GM10266 (cell line): ENCODE measurements at regions not wholly inside any gene's neighbourhood (a gene's known extent, or its start where the extent isn't known, plus 50 kb on each side); places are given as distances from the start of the nearest gene placed in this dataset.

Source experiments
- DNase-seq: peaks from one replicate; pipeline ENCODE4 v3.0.0; 2012; ENCODE audit errors: extremely low spot score
- TF ChIP-seq, protein P1 (sequence below): IDR thresholded peaks from 2 replicates; pipeline ENCODE4 v1.5.1; 2012; ENCODE audit warnings: mild to moderate bottlenecking, low read depth; ENCODE audit not compliant: control insufficient read depth, insufficient read depth; ENCODE audit errors: missing control alignments

DNA sequence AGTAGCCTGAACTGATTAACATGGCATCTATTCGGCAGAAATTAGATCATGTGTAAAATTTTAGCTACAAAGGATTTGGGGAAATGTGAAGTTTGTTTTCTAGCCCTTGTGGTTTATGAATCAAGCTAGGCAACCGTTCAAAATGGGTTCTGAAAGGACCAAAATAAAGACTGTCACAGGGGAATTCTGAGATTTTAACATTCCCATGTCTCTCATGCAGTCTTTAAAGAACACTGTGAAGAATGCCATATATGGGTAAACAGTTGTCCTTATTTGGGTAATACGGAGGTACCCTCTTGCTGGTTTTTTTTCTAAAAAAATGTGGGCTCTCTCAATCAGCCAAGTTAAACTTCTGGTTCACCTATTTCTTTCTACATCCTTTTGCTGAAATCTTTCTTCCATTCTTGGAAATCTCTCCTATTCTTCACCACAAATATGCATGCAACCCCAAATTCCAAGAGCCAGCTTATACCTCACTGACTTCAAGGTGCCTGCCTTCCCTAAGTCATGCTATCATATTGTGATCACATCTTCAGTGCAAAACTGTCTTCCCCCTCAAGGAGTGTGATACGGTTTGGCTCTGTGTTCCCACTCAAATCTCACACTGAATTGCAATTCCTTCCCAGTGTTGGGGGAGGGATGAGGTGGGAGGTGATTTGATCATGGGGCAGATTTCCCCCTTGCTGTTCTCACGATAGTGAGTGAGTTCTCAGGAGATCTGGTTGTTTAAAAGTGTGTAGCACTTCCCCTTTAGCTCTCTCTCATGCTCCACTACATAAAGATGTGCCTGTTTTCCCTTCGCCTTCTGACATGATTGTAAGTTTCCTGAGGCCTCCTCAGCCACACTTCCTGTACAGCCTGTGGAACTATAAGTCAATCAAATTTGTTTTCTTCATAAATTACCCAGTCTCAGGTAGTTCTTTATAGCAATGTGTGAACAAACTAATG lies 308.7 kb downstream of the TTLL7 start:
- no peak for DNase-seq
- TF ChIP-seq, protein P1, sequence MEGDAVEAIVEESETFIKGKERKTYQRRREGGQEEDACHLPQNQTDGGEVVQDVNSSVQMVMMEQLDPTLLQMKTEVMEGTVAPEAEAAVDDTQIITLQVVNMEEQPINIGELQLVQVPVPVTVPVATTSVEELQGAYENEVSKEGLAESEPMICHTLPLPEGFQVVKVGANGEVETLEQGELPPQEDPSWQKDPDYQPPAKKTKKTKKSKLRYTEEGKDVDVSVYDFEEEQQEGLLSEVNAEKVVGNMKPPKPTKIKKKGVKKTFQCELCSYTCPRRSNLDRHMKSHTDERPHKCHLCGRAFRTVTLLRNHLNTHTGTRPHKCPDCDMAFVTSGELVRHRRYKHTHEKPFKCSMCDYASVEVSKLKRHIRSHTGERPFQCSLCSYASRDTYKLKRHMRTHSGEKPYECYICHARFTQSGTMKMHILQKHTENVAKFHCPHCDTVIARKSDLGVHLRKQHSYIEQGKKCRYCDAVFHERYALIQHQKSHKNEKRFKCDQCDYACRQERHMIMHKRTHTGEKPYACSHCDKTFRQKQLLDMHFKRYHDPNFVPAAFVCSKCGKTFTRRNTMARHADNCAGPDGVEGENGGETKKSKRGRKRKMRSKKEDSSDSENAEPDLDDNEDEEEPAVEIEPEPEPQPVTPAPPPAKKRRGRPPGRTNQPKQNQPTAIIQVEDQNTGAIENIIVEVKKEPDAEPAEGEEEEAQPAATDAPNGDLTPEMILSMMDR = no peak

GRCh38 chr1:83682132-83682531 lies 316.8 kb downstream of the TTLL7 start:
- DNase-seq = no peak
- TF ChIP-seq, protein P1 = no peak

DNA sequence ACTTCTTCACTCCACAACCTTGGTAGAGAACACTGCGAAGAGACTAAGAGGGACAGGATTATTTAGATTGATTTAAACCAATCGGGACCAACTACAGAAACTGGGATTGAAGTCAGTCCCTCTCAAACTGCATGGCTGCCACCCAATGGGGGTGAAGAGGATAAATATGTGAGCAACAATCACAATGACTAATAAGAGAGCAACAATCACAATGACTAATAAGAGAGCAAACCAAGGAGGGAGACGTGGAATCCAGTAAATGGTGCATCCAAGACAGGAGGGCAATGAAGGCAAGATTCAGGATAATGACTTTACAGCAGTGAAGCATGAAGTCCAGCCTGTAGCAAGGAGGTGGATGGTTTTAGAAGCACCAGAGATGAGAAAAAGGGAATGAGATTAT lies 322.8 kb downstream of the TTLL7 start:
- TF ChIP-seq, protein P1 = no peak
- no peak for DNase-seq

DNA sequence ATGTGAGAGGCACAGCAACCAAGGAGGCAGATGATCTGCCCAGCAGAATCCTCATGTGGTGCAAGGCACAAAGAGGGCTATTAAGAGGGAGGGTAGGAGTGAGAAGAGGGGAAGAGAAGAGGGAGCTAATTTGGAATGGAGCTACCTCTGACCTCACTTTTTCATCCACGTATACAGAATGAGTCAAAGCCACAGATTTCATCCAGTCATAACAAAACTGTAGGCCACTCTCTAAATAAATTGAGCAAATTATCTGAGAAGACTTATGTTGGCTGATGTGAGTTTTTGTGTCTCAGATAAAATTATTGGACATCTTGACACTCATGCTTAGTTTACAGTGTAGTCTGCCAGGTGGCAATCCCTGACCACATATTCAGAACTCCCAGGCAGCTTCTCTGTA lies 325.6 kb downstream of the TTLL7 start:
- peak; percentile 7 for DNase-seq
- TF ChIP-seq, protein P1 = no peak

DNA sequence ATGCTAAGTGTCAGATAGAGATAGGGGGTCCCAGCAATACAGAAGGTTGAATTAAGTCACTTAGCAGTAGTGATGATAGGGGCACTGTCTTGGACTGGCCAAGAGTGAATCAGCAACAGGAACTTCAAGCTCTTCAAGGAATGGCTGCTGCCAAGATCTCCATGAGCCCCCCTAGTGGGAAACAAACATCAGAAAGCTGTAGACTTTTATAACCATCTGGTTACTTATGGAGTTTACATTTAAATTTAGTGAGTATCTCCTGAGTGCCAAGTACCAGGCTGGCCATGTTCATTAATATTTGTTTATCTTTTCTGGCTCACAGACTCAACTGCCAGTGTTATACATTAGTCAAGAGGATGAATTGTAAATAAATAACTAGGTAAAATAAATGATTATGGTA lies 327.3 kb downstream of the TTLL7 start:
- DNase-seq = no peak
- TF ChIP-seq, protein P1 = no peak

- no peak for DNase-seq
- TF ChIP-seq, protein P1 = no peak
Observed at GRCh38 chr1:83670909-83671565, 327.9 kb downstream of the TTLL7 start.

DNA sequence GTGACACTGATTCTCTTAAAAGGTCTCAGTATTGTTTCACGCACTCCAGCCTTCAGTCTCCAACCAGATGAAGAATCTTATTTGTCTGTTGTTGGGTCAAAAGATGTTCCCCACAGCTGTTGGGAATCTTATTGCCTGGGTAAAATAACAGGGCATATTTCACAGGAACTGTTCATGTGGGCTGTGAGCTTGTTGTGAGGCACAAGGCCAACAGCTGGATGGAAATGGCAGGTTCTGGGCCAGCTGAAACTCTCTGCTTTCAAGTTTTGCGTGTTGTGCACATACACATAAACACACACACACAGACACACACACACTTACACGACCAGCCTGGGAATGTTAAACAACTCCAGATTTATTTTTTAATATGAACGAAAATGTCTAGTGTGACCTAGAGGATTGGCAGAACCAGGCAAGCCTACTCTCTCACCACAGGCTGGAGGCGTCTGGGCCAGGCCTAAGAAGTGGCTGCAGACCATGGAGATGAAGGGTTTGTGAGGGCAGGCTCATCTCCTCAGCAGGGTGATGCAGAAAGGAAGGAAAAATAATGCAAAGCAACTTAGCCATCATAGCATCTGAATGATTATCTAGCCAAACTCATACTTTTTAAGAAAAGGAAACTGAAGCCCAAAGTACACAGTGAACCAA lies 357.0 kb downstream of the TTLL7 start:
- TF ChIP-seq, protein P1 = no peak
- no peak for DNase-seq
